ENCODE measurements at regions not wholly inside any gene's neighbourhood (a gene's known extent, or its start where the extent isn't known, plus 50 kb on each side); places are given as distances from the start of the nearest gene placed in this dataset.

- TF ChIP-seq, protein P1, sequence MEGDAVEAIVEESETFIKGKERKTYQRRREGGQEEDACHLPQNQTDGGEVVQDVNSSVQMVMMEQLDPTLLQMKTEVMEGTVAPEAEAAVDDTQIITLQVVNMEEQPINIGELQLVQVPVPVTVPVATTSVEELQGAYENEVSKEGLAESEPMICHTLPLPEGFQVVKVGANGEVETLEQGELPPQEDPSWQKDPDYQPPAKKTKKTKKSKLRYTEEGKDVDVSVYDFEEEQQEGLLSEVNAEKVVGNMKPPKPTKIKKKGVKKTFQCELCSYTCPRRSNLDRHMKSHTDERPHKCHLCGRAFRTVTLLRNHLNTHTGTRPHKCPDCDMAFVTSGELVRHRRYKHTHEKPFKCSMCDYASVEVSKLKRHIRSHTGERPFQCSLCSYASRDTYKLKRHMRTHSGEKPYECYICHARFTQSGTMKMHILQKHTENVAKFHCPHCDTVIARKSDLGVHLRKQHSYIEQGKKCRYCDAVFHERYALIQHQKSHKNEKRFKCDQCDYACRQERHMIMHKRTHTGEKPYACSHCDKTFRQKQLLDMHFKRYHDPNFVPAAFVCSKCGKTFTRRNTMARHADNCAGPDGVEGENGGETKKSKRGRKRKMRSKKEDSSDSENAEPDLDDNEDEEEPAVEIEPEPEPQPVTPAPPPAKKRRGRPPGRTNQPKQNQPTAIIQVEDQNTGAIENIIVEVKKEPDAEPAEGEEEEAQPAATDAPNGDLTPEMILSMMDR (IDR thresholded peaks at IDR 0.05), result no peak
- TF ChIP-seq EZH2 (IDR thresholded peaks at IDR 0.05) (no peak), EZH2phosphoT487 (IDR thresholded peaks at IDR 0.05) (no peak)
These were observed 81.7 kb upstream of the KCNIP4 start for GRCh38 chr4:22030307-22030706.

Measured in neural progenitor cell (in vitro differentiated cells).